ENCODE measurements at regions not wholly inside any gene's neighbourhood (a gene's known extent, or its start where the extent isn't known, plus 50 kb on each side); places are given as distances from the start of the nearest gene placed in this dataset.

DNA sequence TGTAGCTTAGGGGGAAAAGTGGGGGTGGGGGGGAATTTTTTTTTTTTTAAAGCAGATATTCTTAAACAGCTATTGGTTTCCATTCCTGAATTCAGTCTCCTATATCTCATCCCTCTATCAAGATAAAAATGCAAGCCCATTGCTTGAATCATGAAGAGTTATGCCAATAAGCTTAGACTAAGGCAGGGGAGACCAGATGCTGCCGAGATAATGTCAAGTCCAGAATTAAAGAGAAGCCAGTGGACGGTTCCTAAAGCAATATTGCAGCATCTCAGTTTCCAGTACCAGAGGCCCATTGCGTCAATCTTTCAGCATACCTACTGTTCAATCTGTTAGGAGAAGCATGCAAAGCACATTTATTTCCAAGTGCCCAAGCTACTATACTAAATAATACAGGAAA is 309.4 kb downstream of the BARHL2 start:
- TF ChIP-seq POLR2A (IDR thresholded peaks at IDR 0.05): no peak
- TF ChIP-seq, protein P1, sequence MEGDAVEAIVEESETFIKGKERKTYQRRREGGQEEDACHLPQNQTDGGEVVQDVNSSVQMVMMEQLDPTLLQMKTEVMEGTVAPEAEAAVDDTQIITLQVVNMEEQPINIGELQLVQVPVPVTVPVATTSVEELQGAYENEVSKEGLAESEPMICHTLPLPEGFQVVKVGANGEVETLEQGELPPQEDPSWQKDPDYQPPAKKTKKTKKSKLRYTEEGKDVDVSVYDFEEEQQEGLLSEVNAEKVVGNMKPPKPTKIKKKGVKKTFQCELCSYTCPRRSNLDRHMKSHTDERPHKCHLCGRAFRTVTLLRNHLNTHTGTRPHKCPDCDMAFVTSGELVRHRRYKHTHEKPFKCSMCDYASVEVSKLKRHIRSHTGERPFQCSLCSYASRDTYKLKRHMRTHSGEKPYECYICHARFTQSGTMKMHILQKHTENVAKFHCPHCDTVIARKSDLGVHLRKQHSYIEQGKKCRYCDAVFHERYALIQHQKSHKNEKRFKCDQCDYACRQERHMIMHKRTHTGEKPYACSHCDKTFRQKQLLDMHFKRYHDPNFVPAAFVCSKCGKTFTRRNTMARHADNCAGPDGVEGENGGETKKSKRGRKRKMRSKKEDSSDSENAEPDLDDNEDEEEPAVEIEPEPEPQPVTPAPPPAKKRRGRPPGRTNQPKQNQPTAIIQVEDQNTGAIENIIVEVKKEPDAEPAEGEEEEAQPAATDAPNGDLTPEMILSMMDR (IDR thresholded peaks at IDR 0.05 in 4 of 5, conservative IDR thresholded peaks at IDR 0.05 in 1 of 5): no peak
- in situ Hi-C loops (cut with MboI; ENCODE audit: low sequenced_read_pairs in 4 of 4) (no loop called here), intact Hi-C loops (cut with DNase I; ENCODE audit: low total_unique reads) (no loop called here)
- Histone ChIP-seq H3K27ac (no peak overlapping the region), H3K9me3 (no peaks in the 10 kb centered on the region), H3K4me1 (no peaks in the 10 kb centered on the region), H3K36me3 (no peaks in the 10 kb centered on the region), H3K4me3 (no peak overlapping the region), H3K27me3 (no peaks in the 10 kb centered on the region)
- ATAC-seq (no peak), DNase-seq (no peak)

DNA sequence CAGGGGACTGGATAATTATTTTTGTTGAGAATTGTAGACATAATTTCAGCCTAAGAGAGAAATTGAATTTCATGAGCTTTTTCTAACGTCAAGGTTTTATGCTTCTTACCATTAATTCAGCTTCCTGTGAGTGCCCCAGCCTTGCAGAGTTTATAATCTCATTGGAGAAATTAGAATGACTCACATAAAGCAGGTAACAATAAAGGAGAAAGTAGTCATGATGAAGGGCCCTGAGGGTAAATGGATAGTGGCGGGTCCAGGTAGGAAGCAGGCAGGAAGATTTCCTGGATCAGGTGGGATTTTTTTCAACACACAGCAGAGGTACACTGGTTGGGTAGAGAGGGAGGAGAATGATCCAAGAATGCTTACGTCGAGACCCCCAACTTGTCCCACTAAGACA is 311.4 kb downstream of the BARHL2 start:
- Histone ChIP-seq H3K4me3 (no peak overlapping the region), H3K27me3 (no peaks in the 10 kb centered on the region), H3K9me3 (no peaks in the 10 kb centered on the region), H3K4me1 (no peaks in the 10 kb centered on the region), H3K36me3 (no peaks in the 10 kb centered on the region), H3K27ac (no peak overlapping the region)
- in situ Hi-C loops (cut with MboI; ENCODE audit: low sequenced_read_pairs in 4 of 4) (no loop called here), intact Hi-C loops (cut with DNase I; ENCODE audit: low total_unique reads) (no loop called here)
- ATAC-seq (no peak), DNase-seq (no peak)
- TF ChIP-seq, protein P1 (IDR thresholded peaks at IDR 0.05 in 4 of 5, conservative IDR thresholded peaks at IDR 0.05 in 1 of 5): no peak
- TF ChIP-seq POLR2A (IDR thresholded peaks at IDR 0.05): no peak

DNA sequence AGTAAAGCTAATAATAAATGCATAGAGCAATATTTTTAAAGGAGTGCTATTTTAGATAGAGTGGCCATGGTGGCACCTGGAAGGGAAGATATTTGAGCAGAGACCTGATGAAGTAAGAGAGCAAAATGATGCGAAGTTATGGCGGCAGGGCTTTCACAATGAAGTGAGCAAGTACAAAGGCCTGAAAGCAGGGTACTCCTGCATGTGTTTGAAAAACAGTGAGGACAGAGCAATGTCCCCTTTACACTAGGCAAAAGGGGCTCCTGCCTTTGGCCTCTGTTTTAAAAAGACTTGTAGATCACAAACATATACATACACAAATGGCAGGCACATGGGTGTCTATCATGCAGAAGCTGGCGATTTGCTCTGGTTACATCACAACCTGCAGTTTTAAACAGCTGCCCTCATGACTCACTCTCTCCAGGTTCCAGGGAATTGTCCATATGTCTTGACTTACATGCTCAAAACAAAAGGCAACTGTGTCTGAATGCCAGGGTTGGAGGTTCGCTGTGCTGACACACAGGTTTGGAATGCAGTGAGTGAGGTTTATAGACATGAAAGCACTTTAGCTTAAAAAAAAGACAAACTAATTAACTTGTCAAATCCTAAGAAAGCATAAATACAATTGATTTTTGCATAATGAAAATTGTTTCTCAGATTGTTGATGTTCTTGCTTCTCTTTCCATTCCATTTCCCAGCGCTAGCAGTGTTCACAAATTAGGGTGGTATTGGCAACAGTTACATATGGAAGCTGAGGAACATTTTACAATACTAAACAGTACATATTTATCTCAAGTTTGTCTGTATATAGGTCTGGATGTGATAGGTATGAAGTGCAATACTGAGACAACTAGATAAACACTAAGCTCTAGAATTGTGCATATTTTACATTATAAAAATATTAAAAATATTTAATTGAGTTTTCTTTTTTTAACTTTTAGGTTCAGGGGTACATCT is 313.9 kb downstream of the BARHL2 start:
- Histone ChIP-seq H3K4me3 (no peak overlapping the region), H3K27ac (no peak overlapping the region), H3K4me1 (no peaks in the 10 kb centered on the region), H3K27me3 (no peaks in the 10 kb centered on the region), H3K36me3 (no peaks in the 10 kb centered on the region), H3K9me3 (no peaks in the 10 kb centered on the region)
- DNase-seq (no peak), ATAC-seq (no peak)
- TF ChIP-seq, protein P1 (IDR thresholded peaks at IDR 0.05 in 4 of 5, conservative IDR thresholded peaks at IDR 0.05 in 1 of 5): no peak
- no peak for TF ChIP-seq POLR2A (IDR thresholded peaks at IDR 0.05)
- in situ Hi-C loops (cut with MboI; ENCODE audit: low sequenced_read_pairs in 4 of 4): no loop called here
- intact Hi-C loops (cut with DNase I; ENCODE audit: low total_unique reads): no loop called here

DNA sequence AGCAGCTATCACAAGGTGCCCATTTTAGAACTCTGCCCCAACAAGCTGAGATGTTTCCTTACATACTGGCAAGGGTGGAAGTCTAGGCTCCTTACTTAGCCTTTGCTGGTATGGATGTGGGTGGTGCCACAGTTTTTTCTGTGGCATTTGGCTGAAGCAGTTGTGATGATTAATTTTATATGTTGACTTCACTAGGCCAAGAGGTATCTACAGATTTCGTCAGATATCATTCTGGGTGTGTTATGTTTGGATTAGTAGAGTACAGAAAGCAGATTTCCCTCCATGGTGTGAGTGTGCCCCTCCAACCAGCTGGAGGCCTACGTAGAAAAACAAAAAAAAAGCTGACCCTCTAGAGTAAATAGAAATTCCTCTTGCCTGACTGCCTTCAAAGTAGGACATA is 317.0 kb downstream of the BARHL2 start:
- intact Hi-C loops (cut with DNase I; ENCODE audit: low total_unique reads) (no loop called here), in situ Hi-C loops (cut with MboI; ENCODE audit: low sequenced_read_pairs in 4 of 4) (no loop called here)
- H3K9me3 ChIP-seq: no peaks in the 10 kb centered on the region
- H3K4me1 ChIP-seq: no peaks in the 10 kb centered on the region
- no peaks in the 10 kb centered on the region for H3K27me3 ChIP-seq
- no peaks in the 10 kb centered on the region for H3K36me3 ChIP-seq
- H3K27ac ChIP-seq: no peak overlapping the region
- DNase-seq (no peak), ATAC-seq (no peak)
- TF ChIP-seq POLR2A (IDR thresholded peaks at IDR 0.05): no peak
- TF ChIP-seq, protein P1 (IDR thresholded peaks at IDR 0.05 in 4 of 5, conservative IDR thresholded peaks at IDR 0.05 in 1 of 5): no peak
- H3K4me3 ChIP-seq: no peak overlapping the region
